Neuronal stem cell (in vitro differentiated cells): ENCODE measurements at regions not wholly inside any gene's neighbourhood (a gene's known extent, or its start where the extent isn't known, plus 50 kb on each side); places are given as distances from the start of the nearest gene placed in this dataset.

ENCODE experiments used
- DNase-seq: peaks from one replicate; pipeline ENCODE4 v3.0.0-alpha.2; 2013; ENCODE audit warnings: low spot score
- H2AFZ ChIP-seq: one replicate; pipeline ENCODE4 v1.6.1; 2013; ENCODE audit warnings: mild to moderate bottlenecking, low read length, inconsistent platforms
- H2AK5ac ChIP-seq: 2 replicates; pipeline ENCODE4 v1.6.1; 2013; ENCODE audit warnings: low read depth, mild to moderate bottlenecking, inconsistent platforms, low read length, moderate library complexity, mixed read lengths
- H2BK120ac ChIP-seq: 2 replicates; pipeline ENCODE4 v1.6.1; 2013; ENCODE audit warnings: low read depth, mild to moderate bottlenecking, inconsistent platforms, low read length, moderate library complexity, mixed read lengths
- H2BK12ac ChIP-seq: one replicate; pipeline ENCODE4 v1.6.1; 2013; ENCODE audit warnings: low read length, inconsistent platforms
- H2BK15ac ChIP-seq: 2 replicates; pipeline ENCODE4 v1.6.1; 2013; ENCODE audit warnings: mild to moderate bottlenecking, low read length, inconsistent platforms, mixed read lengths
- H2BK5ac ChIP-seq: one replicate; pipeline ENCODE4 v1.6.1; 2013; ENCODE audit warnings: inconsistent platforms, mild to moderate bottlenecking, low read length, moderate library complexity
- H3K14ac ChIP-seq: one replicate; pipeline ENCODE4 v1.6.1; 2013; ENCODE audit warnings: low read length, inconsistent platforms
- H3K18ac ChIP-seq: 2 replicates; pipeline ENCODE4 v1.6.1; 2013; ENCODE audit warnings: low read length, inconsistent platforms
- H3K23ac ChIP-seq: 2 replicates; pipeline ENCODE4 v1.6.1; 2013; ENCODE audit warnings: low read depth, mild to moderate bottlenecking, mixed read lengths, low read length, inconsistent platforms; ENCODE audit not compliant: poor library complexity
- H3K27ac ChIP-seq: replicated peaks from 3 replicates; pipeline ENCODE4 v1.5.1; 2013; ENCODE audit warnings: low read length, inconsistent platforms
- H3K27me3 ChIP-seq, 3 experiments: 2 replicates each; pipeline ENCODE4 v1.6.1; 2013; ENCODE audit warnings: low read length in 3 of 3, mild to moderate bottlenecking in 2 of 3, inconsistent platforms in 1 of 3, low read depth in 1 of 3, mixed read lengths in 1 of 3, moderate library complexity in 1 of 3; ENCODE audit not compliant: control insufficient read depth in 3 of 3, insufficient read depth in 3 of 3
- H3K36me3 ChIP-seq, 2 donors: replicated peaks in 1 of 2; 2 replicates each; pipeline ENCODE4 v1.6.1; 2013; ENCODE audit warnings: low read length in 2 of 2; ENCODE audit not compliant: control insufficient read depth in 2 of 2, insufficient read depth in 2 of 2
- H3K4ac ChIP-seq: 2 replicates; pipeline ENCODE4 v1.6.1; 2013; ENCODE audit warnings: inconsistent platforms, mild to moderate bottlenecking, low read length, moderate library complexity
- H3K4me1 ChIP-seq, 2 donors: 1 replicate in 1 of 2; 2 replicates in 1 of 2; pipeline ENCODE4 v1.6.1; 2013; ENCODE audit warnings: low read length in 2 of 2, low read depth in 1 of 2; ENCODE audit not compliant: control insufficient read depth in 2 of 2, insufficient read depth in 1 of 2
- H3K4me2 ChIP-seq: one replicate; pipeline ENCODE4 v1.6.1; 2013; ENCODE audit warnings: mild to moderate bottlenecking, low read length, inconsistent platforms; ENCODE audit not compliant: insufficient read depth, poor library complexity, severe bottlenecking
- H3K4me3 ChIP-seq, 2 donors: 2 replicates each; pipeline ENCODE4 v1.5.1; 2013; ENCODE audit warnings: low read length in 2 of 2, mild to moderate bottlenecking in 2 of 2, inconsistent platforms in 1 of 2, moderate library complexity in 1 of 2
- H3K79me1 ChIP-seq: one replicate; pipeline ENCODE4 v1.6.1; 2013; ENCODE audit warnings: low read depth, mild to moderate bottlenecking, inconsistent platforms, low read length, moderate library complexity
- H3K9ac ChIP-seq: one replicate; pipeline ENCODE4 v1.6.1; 2013; ENCODE audit warnings: mild to moderate bottlenecking, low read depth, low read length, inconsistent platforms; ENCODE audit not compliant: poor library complexity
- H3K9me3 ChIP-seq, 2 donors: replicated peaks in 1 of 2; 2 replicates each; pipeline versions ENCODE3 to v1.6.1; 2013; ENCODE audit warnings: low read length in 2 of 2, mild to moderate bottlenecking in 2 of 2, inconsistent platforms in 1 of 2, low read depth in 1 of 2, mixed read lengths in 1 of 2, moderate library complexity in 1 of 2; ENCODE audit not compliant: control insufficient read depth in 2 of 2, insufficient read depth in 1 of 2
- H4K8ac ChIP-seq: one replicate; pipeline ENCODE4 v1.6.1; 2013; ENCODE audit warnings: low read depth, mild to moderate bottlenecking, inconsistent platforms, low read length, moderate library complexity
- H4K91ac ChIP-seq: one replicate; pipeline ENCODE4 v1.6.1; 2013; ENCODE audit warnings: low read length, low read depth, mild to moderate bottlenecking, inconsistent platforms; ENCODE audit not compliant: poor library complexity
- WGBS, 2 donors: extraction: QIAGEN DNeasy Blood & Tissue Kit; methylation state at CpG; one replicate each; pipeline ENCODE4 v1.1.7; 2013; ENCODE audit warnings: missing lambda C conversion rate in 2 of 2, mixed read lengths in 1 of 2; ENCODE audit not compliant: insufficient read length in 2 of 2, insufficient replicate concordance in 1 of 2; ENCODE audit errors: extremely low coverage in 2 of 2; 5-methylcytosine and 5-hydroxymethylcytosine counted together

- no peak for DNase-seq
- H2AFZ ChIP-seq: no peak overlapping the region
- H3K23ac ChIP-seq: no peak overlapping the region
- H3K4me2 ChIP-seq: no peak overlapping the region
- no peak overlapping the region for H2BK5ac ChIP-seq
- H3K9me3 ChIP-seq: no peaks in the 10 kb centered on the region
- H4K8ac ChIP-seq: no peak overlapping the region
- no peak overlapping the region for H3K4me3 ChIP-seq
- no peaks in the 10 kb centered on the region for H3K36me3 ChIP-seq
- no peak overlapping the region for H2BK120ac ChIP-seq
- H3K27ac ChIP-seq: no peak overlapping the region
- no peaks in the 10 kb centered on the region for H3K79me1 ChIP-seq
- no peaks in the 10 kb centered on the region for H3K27me3 ChIP-seq
- no peak overlapping the region for H2BK12ac ChIP-seq
- no peak overlapping the region for H3K14ac ChIP-seq
- no peak overlapping the region for H2AK5ac ChIP-seq
- no peak overlapping the region for H2BK15ac ChIP-seq
- no peak overlapping the region for H4K91ac ChIP-seq
- no CpG with 5 or more reads among the region's 4 CpGs for WGBS, 2 donors
- peaks cover 0 to 2% of the 10 kb centered on the region in 2 donors for H3K4me1 ChIP-seq
- no peak overlapping the region for H3K4ac ChIP-seq
- no peak overlapping the region for H3K9ac ChIP-seq
- no peak overlapping the region for H3K18ac ChIP-seq
Observed at GRCh38 chr22:34489861-34490260, 569.6 kb upstream of the LARGE1 start.

GRCh38 chr22:34490886-34491285 is 570.6 kb upstream of the LARGE1 start:
- Histone ChIP-seq H3K4ac (no peak overlapping the region), H4K91ac (no peak overlapping the region), H3K4me3 (no peak overlapping the region), H3K27me3 (no peaks in the 10 kb centered on the region), H3K27ac (no peak overlapping the region), H3K23ac (no peak overlapping the region), H2BK15ac (no peak overlapping the region), H3K4me1 (peaks cover 0 to 2% of the 10 kb centered on the region in 2 donors), H3K18ac (no peak overlapping the region), H3K36me3 (no peaks in the 10 kb centered on the region), H3K79me1 (no peaks in the 10 kb centered on the region), H2AFZ (no peak overlapping the region), H4K8ac (no peak overlapping the region), H2BK5ac (no peak overlapping the region), H2AK5ac (no peak overlapping the region), H3K9ac (no peak overlapping the region), H3K14ac (no peak overlapping the region), H2BK12ac (no peak overlapping the region), H2BK120ac (no peak overlapping the region), H3K9me3 (no peaks in the 10 kb centered on the region), H3K4me2 (no peak overlapping the region)
- WGBS, 2 donors: no CpG with 5 or more reads among the region's 2 CpGs
- DNase-seq: no peak

- no peak overlapping the region for H2BK15ac ChIP-seq
- H4K8ac ChIP-seq: no peak overlapping the region
- H3K79me1 ChIP-seq: no peaks in the 10 kb centered on the region
- no peak overlapping the region for H4K91ac ChIP-seq
- no peak overlapping the region for H2BK5ac ChIP-seq
- H3K4ac ChIP-seq: no peak overlapping the region
- H3K36me3 ChIP-seq: no peaks in the 10 kb centered on the region
- H3K27me3 ChIP-seq: no peaks in the 10 kb centered on the region
- peaks cover 0 to 2% of the 10 kb centered on the region in 2 donors for H3K4me1 ChIP-seq
- no peak overlapping the region for H2BK12ac ChIP-seq
- H2AK5ac ChIP-seq: no peak overlapping the region
- no peak overlapping the region for H2BK120ac ChIP-seq
- no peak overlapping the region for H2AFZ ChIP-seq
- no peak overlapping the region for H3K4me3 ChIP-seq
- no peak overlapping the region for H3K23ac ChIP-seq
- H3K18ac ChIP-seq: no peak overlapping the region
- no peak for DNase-seq
- H3K4me2 ChIP-seq: no peak overlapping the region
- no peaks in the 10 kb centered on the region for H3K9me3 ChIP-seq
- H3K27ac ChIP-seq: no peak overlapping the region
- H3K9ac ChIP-seq: no peak overlapping the region
- no CpG with 5 or more reads among the region's 3 CpGs for WGBS, 2 donors
- no peak overlapping the region for H3K14ac ChIP-seq
Observed at GRCh38 chr22:34493486-34493885, 572.5 kb upstream of the ISX start.

GRCh38 chr22:34501366-34501965 is 564.5 kb upstream of the ISX start:
- no peaks in the 10 kb centered on the region for H3K79me1 ChIP-seq
- no peak overlapping the region for H3K18ac ChIP-seq
- H3K4ac ChIP-seq: no peak overlapping the region
- H2BK15ac ChIP-seq: no peak overlapping the region
- H2BK120ac ChIP-seq: no peak overlapping the region
- H3K9ac ChIP-seq: no peak overlapping the region
- no peak overlapping the region for H4K91ac ChIP-seq
- no peaks in the 10 kb centered on the region for H3K4me1 ChIP-seq
- H3K27me3 ChIP-seq: no peaks in the 10 kb centered on the region
- DNase-seq: no peak
- no peak overlapping the region for H4K8ac ChIP-seq
- H3K36me3 ChIP-seq: no peaks in the 10 kb centered on the region
- H2AFZ ChIP-seq: no peak overlapping the region
- H3K27ac ChIP-seq: no peak overlapping the region
- no peak overlapping the region for H3K23ac ChIP-seq
- no peak overlapping the region for H3K4me3 ChIP-seq
- no peak overlapping the region for H3K14ac ChIP-seq
- H2BK5ac ChIP-seq: no peak overlapping the region
- no peaks in the 10 kb centered on the region for H3K9me3 ChIP-seq
- no peak overlapping the region for H3K4me2 ChIP-seq
- no peak overlapping the region for H2BK12ac ChIP-seq
- H2AK5ac ChIP-seq: no peak overlapping the region
- no CpG with 5 or more reads among the region's 1 CpG for WGBS, 2 donors
